ENCODE measurements at regions not wholly inside any gene's neighbourhood (a gene's known extent, or its start where the extent isn't known, plus 50 kb on each side); places are given as distances from the start of the nearest gene placed in this dataset.
A peak's percentile ranks its signal among the peaks of the same experiment; 100 is the strongest.

DNA sequence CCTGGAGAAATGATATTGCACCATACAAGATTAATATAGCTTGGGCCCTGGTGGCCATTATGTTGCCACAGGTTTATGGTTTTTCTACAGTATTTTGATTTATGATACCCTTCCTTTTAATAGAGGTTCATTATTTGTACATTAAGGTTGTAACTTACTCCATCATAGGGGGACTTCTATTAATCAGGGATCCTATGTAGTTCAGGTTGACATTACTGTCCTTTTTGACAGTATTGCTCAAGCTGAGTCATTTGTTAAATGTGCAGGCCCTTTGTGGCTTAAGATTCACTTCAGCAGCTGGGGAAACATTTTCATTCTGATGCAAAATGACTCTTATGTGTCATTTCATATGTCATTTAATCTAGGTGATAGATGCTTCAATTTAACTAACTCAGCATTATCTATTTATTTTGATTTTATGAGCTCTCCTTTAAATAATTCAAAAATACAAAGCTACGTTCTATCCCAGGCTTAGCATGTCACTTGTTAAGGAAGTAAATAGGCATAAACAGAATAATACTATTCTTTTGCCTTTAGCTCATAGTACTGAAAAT lies 686.9 kb upstream of the NCAM2 start:
- Histone ChIP-seq H3K79me2 (ENCODE audit: control insufficient read depth, insufficient read depth, low read length) (no peaks in the 10 kb centered on the region), H3K9me3 (replicated peaks; ENCODE audit: control insufficient read depth, insufficient read depth, low read depth, low read length) (no peaks in the 10 kb centered on the region), H3K9ac (ENCODE audit: insufficient read depth in 1 of 2, low read depth in 2 of 2, low read length in 2 of 2) (no peak overlapping the region), H3K4me3 (no peak overlapping the region), H3K4me1 (replicated peaks in 1 of 2; ENCODE audit: control insufficient read depth in 2 of 2, insufficient read depth in 2 of 2, low read length in 2 of 2) (no peaks in the 10 kb centered on the region), H2AFZ (ENCODE audit: low read depth, low read length) (no peak overlapping the region), H3K9me1 (ENCODE audit: control insufficient read depth, insufficient read depth, low read length) (no peaks in the 10 kb centered on the region), H4K20me1 (replicated peaks; ENCODE audit: control insufficient read depth, insufficient read depth, low read length) (no peaks in the 10 kb centered on the region), H3K27ac (ENCODE audit: extremely low read depth, low read depth, low read length) (no peak overlapping the region), H3K27me3 (ENCODE audit: control insufficient read depth in 2 of 2, insufficient read depth in 2 of 2, low read length in 2 of 2) (no peaks in the 10 kb centered on the region), H3K36me3 (ENCODE audit: control insufficient read depth, insufficient read depth, low read length) (no peaks in the 10 kb centered on the region), H3K4me2 (ENCODE audit: insufficient read depth, low read length) (no peak overlapping the region)
- POLR2A ChIA-PET: interaction anchor here (0.8 kb wide), 1 partner anchor 12 kb away, joined by 3 read pairs; no protein-coding TSS in a partner anchor
- in situ Hi-C loops (cut with MboI) (no loop called here), intact Hi-C loops (cut with micrococcal nuclease) (no loop called here)
- TF ChIP-seq ZNF316 (IDR thresholded peaks at IDR 0.05) (peak; percentile 72), C11orf30 (IDR thresholded peaks at IDR 0.05; ENCODE audit: low read depth) (peak; percentile 55), HDAC1 (IDR thresholded peaks at IDR 0.05) (no peak), SMARCA4 (IDR thresholded peaks at IDR 0.05) (no peak), SAP30 (IDR thresholded peaks at IDR 0.05; ENCODE audit: borderline replicate concordance, insufficient read depth, low read depth, low read length, poor library complexity, severe bottlenecking) (no peak), FOXK1 (CRISPR knock-in tag; IDR thresholded peaks at IDR 0.05; ENCODE audit: borderline replicate concordance) (no peak), ZNF23 (CRISPR knock-in tag; IDR thresholded peaks at IDR 0.05) (no peak), ZNF436 (CRISPR knock-in tag; IDR thresholded peaks at IDR 0.05) (no peak), NBN (IDR thresholded peaks at IDR 0.05; ENCODE audit: low read depth) (no peak), MBD2 (IDR thresholded peaks at IDR 0.05; ENCODE audit: borderline replicate concordance, low read depth) (no peak), PCBP2 (IDR thresholded peaks at IDR 0.05; ENCODE audit: low read depth, low read length, poor library complexity, severe bottlenecking) (no peak), DMBX1 (CRISPR knock-in tag; IDR thresholded peaks at IDR 0.05; ENCODE audit: borderline replicate concordance) (no peak), TRIM28 (IDR thresholded peaks at IDR 0.05) (no peak)
- TF ChIP-seq, protein P1, sequence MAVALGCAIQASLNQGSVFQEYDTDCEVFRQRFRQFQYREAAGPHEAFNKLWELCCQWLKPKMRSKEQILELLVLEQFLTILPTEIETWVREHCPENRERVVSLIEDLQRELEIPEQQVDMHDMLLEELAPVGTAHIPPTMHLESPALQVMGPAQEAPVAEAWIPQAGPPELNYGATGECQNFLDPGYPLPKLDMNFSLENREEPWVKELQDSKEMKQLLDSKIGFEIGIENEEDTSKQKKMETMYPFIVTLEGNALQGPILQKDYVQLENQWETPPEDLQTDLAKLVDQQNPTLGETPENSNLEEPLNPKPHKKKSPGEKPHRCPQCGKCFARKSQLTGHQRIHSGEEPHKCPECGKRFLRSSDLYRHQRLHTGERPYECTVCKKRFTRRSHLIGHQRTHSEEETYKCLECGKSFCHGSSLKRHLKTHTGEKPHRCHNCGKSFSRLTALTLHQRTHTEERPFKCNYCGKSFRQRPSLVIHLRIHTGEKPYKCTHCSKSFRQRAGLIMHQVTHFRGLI (CRISPR knock-in tag; IDR thresholded peaks at IDR 0.05): no peak
- TF ChIP-seq, protein P2, sequence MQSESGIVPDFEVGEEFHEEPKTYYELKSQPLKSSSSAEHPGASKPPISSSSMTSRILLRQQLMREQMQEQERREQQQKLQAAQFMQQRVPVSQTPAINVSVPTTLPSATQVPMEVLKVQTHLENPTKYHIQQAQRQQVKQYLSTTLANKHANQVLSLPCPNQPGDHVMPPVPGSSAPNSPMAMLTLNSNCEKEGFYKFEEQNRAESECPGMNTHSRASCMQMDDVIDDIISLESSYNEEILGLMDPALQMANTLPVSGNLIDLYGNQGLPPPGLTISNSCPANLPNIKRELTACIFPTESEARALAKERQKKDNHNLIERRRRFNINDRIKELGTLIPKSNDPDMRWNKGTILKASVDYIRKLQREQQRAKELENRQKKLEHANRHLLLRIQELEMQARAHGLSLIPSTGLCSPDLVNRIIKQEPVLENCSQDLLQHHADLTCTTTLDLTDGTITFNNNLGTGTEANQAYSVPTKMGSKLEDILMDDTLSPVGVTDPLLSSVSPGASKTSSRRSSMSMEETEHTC (IDR thresholded peaks at IDR 0.05): no peak
- no TSS peak for BruUV-seq (replicated peaks)
- FAIRE-seq (no peak), ATAC-seq (no peak), DNase-seq (ENCODE audit: extremely low read depth in 1 of 4, low spot score in 3 of 4) (no peak)
- CTCF ChIA-PET (ENCODE audit: low intra/inter-chr PET ratio): no interaction called here
- WGBS (ENCODE audit: insufficient coverage, low coverage, missing lambda C conversion rate): 63% methylated on average over 1 of the region's 1 CpG

Measured in K562 (cell line).